ENCODE measurements at regions not wholly inside any gene's neighbourhood (a gene's known extent, or its start where the extent isn't known, plus 50 kb on each side); places are given as distances from the start of the nearest gene placed in this dataset.
"Not testable (repeated sequence)": the region's sequence is repeated elsewhere in the genome, so short reads cannot be mapped to it uniquely, and the experiment has no call there.

DNA sequence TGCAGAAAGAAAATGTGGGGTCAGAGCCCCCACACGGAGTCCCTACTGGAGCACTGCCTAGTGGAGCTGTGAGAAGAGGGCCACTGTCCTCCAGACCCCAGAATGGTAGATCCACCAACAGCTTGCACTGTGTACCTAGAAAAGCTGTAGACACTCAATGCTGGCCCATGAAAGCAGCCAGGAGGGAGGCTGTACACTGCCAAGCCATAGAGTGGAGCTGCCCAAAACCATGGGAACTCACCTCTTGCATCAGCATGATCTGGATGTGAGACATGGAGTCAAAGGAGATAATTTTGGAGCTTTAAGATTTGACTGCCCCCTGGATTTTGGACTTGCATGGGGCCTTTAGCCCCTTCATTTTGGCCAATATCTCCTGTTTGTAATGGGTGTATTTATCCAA lies 452.3 kb downstream of the MRPL39 start:
- DNase-seq (ENCODE audit: low read depth in 2 of 2) = not testable (repeated sequence)

- DNase-seq (ENCODE audit: low read depth in 2 of 2) = no peak
These were observed 458.3 kb downstream of the MRPL39 start for GRCh38 chr21:25149022-25149421.

- no peak for DNase-seq (ENCODE audit: low read depth in 2 of 2)
These were observed 467.9 kb downstream of the MRPL39 start for GRCh38 chr21:25139414-25139813.

DNA sequence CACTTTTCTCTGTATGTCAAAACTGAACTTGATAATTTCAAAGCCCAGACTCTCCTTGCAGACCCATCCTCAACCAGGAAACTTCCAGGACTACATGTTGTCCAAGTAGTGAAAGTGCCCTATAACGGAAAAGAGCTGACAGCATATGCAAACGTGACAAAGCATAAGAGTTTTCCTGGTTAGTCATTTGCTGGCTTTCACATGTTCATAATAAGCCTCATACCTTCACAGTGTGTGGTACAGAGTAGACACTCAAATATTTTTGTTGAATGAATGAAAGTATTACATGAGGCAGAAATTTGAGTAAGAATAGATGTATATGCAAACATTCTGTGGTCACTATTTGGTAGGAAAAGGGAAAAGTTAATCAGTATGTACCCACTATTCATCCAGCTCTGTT lies 473.3 kb downstream of the MRPL39 start:
- no peak for DNase-seq (ENCODE audit: low read depth in 2 of 2)

DNA sequence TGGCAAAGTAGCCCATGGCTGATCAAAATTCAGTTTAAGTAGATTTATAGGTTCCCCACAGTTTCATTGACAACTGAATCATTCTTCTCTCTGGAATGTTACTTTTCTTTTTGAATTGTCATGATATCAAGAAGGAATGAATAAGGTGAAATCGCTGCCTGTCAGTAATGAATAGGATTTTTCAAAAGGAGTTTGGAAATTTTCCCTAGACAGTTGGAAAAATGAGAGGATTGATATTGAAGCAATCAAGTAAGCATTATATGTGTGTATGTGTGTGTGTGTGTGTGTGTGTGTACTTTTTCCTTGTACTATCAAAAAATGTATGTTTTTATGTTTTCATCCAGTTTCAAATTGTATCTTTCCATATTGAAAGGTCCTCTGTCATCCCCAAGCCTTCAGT lies 479.5 kb downstream of the MRPL39 start:
- DNase-seq (ENCODE audit: low read depth in 2 of 2) = no peak

DNA sequence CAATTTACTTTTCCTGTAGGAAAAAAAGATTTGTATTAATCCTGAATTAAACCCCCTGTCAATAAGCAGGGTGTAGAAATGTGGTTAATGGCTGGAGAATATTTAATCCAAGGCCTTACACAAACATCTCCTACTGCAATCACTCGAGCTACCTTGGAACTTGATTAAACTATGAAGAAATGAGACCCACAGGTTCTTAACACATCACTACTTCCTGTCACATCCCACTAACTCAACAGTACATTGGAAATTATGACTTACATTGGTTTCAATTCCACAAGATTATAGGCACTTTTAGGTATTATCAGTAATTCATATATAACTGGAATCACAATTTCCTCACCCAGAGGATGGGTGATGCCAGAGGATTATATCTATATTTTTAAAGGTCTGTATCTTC lies 480.3 kb downstream of the MRPL39 start:
- no peak for DNase-seq (ENCODE audit: low read depth in 2 of 2)

GRCh38 chr21:25126564-25126963 lies 480.7 kb downstream of the MRPL39 start:
- DNase-seq (ENCODE audit: low read depth in 2 of 2) = no peak

GRCh38 chr21:25118648-25119047 lies 488.6 kb downstream of the MRPL39 start:
- DNase-seq (ENCODE audit: low read depth in 2 of 2) = no peak

- DNase-seq (ENCODE audit: low read depth in 2 of 2) = no peak
These were observed 492.3 kb downstream of the MRPL39 start for GRCh38 chr21:25115021-25115420.

DNA sequence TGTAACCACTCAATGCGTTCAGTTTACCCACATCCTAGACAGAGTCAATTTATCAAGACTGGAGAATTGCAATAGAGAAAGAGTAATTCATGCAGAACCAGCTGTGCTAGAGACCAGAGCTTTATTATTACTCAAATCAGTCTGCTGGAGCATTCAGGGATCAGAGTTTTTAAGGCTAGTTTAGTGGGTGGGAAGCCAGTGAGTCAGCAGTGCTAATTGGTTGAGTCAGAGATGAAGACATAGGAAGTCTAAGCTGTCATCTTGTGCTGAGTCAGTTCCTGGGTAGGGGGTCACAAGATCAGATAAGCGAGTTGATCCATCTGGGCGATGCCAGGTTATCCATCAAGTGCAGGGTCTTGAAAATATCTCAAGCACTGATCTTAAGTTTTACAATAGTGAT lies 499.6 kb downstream of the MRPL39 start:
- no peak for DNase-seq (ENCODE audit: low read depth in 2 of 2)

DNA sequence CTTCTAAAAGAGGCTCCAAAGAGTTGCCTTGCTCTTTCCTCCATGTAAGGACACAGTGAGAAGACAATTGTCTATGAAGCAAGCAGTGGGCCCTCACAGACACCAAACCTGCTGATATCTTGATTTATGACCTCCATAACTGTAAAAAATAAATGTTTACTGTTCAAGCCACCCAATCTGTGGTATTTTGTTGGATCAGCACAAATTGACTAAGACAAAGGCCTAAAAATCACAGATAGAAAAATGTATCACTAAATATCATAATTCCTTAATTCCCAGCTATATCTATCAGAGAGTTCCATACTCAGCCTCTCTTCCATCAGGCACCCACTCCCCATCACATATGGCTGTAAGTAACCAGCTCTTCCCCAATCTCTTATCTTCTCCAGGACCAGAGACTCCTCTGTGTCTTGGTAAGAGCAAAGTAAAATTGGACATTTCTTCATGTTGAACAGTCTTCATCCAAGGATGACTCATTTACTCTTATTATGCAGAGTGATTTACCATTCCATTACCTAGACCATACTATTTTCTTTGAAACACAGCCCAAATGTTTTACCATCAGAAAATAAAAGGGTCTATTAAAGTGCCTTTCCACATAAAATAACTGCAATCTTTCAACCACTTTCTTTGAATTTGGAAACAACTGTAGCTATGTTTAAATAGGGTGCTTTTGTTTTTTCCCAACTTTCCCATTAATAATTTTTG lies 503.6 kb downstream of the MRPL39 start:
- DNase-seq (ENCODE audit: low read depth in 2 of 2) = no peak

- no peak for DNase-seq (ENCODE audit: low read depth in 2 of 2)
These were observed 509.6 kb downstream of the MRPL39 start for GRCh38 chr21:25097648-25098047.

DNA sequence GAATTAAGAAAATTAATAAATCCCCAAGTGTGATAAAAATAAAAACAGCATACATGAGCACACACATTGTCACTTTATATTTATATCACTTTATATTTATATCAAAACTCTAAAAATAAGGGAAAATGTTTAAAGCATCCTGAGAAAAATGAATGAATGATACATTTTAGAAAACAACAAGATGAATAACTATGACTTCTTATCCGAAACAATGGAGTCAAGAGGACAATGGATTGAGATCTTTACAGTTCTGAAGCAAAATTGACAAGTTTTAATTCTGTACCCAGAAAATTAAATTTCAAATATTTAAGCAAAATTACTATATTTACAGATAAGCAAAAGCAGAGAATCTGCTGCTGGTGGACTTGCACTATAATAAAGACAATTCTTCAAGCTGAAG lies 512.6 kb downstream of the MRPL39 start:
- DNase-seq (ENCODE audit: low read depth in 2 of 2) = no peak

GRCh38 chr21:25092441-25093011 lies 514.8 kb downstream of the MRPL39 start:
- DNase-seq (ENCODE audit: low read depth in 2 of 2) = no peak

DNA sequence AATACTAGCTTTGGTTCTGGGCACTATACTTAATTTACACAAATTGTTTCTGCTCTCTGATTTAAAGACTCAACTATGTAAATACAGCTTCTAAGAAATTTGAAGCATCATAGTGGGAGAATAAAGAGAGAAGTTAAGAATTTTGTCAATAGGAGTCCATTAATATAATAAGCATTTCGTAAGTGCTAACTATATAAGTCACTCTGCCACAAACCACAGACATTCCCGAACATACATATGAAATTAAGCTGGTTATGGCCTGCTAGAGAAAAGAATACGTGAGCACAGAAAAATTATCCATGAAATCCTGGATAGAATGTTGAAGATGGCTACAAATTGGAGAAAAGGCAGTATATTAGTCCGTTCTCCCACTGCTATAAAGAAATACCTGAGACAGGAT lies 526.2 kb downstream of the MRPL39 start:
- no peak for DNase-seq (ENCODE audit: low read depth in 2 of 2)

DNA sequence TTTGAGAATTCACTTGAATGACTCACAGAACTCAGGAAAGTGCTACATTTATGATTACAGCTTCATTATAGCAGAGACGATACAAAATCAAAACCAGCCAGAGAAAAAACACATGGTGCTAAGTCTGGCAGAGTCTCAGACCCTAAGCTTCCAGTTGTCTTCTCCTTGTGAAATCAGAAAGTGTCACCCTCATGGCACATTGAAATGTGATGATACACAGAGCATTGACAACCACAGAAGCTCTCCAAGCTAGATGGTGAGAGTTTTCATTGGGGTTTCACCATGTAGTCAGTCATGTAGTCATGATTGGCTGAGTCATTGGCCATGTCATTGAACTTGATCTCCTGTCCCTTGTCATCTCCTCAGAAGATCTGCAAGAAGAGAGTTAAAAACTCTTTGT lies 526.6 kb downstream of the MRPL39 start:
- DNase-seq (ENCODE audit: low read depth in 2 of 2) = no peak

DNA sequence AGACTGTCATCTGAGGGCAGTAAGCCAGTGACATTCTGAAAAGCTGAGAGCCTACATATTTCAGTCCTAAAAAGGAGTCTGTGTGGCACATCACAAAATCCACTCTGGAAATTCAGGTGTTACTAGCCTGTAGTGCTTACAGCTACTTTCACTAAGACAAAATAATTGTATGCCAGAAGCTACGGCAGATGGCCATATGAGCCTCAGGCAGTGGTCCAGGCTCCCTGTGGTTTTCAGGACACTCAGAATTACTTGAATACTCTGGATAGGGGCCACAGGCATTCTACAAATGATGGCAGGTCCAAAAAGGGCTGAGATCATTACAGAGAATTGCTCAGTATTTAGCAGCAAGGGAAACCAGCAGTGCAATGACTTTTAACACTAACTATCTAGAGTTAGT lies 527.1 kb downstream of the MRPL39 start:
- DNase-seq (ENCODE audit: low read depth in 2 of 2) = no peak

- DNase-seq (ENCODE audit: low read depth in 2 of 2) = no peak
These were observed 528.2 kb downstream of the MRPL39 start for GRCh38 chr21:25079053-25079452.

DNA sequence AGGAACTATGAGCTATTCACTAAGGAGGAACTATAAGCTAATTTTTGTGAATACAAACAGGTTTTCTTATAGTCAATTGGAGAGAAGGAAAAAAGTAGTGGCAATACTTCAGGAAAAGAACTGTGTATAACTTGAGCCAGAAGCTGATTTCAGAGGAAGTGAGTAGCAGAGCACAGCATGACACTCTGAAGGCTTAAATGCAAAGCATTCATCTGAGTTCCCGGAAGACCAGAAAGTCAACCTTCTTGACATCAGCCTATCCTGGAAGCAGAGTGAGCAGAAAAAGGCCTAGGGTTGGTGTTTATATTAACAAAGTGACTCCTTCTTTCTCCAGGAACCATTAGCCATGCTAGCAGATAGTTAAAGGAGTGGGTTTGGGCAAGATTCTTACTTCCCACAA lies 545.2 kb downstream of the MRPL39 start:
- no peak for DNase-seq (ENCODE audit: low read depth in 2 of 2)

- DNase-seq (ENCODE audit: low read depth in 2 of 2) = no peak
These were observed 552.6 kb downstream of the MRPL39 start for GRCh38 chr21:25054689-25055088.

DNA sequence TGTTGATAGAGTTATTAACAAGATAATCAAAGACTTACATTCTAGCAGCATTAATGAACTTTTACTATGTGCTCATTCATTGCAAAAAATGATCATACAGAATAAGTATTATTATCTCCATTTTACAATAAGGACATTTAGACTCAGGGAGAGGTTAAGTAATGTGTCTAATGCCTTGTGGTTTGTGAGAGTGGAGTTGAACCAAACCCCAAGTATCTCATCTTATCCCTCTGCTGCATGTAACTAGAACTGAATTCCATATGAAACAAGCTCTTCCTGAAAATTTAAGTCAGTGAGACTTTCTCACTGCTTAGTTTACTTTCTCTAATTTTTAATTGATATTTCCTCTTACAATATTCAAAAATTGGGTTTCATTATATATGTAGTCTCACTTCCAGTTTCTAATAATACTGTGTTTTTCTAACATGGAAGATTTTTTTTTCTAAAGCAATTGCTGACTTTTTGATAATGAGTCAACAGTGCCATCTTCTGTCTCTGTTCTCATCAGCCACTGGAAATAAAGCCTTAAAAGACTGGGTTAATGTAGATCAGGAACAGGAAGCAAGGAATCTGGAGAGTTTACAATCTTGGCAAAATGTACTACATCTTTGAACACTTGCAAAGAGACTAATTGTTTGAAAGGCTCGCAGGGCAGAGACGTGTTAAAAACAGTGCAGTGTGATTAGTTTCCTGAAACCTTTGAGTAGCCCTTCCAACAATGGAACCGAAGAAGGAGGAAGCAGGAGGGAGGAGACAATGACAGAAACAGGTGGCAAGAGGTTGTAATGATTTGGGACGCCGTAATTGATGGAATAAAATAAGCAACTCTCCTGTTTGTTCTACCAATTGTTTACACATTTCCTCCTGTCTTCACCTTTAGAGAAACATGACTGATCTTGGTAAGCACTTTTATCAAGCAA lies 567.6 kb downstream of the MRPL39 start:
- no peak for DNase-seq (ENCODE audit: low read depth in 2 of 2)

- no peak for DNase-seq (ENCODE audit: low read depth in 2 of 2)
These were observed 570.5 kb downstream of the MRPL39 start for GRCh38 chr21:25036775-25037174.

DNA sequence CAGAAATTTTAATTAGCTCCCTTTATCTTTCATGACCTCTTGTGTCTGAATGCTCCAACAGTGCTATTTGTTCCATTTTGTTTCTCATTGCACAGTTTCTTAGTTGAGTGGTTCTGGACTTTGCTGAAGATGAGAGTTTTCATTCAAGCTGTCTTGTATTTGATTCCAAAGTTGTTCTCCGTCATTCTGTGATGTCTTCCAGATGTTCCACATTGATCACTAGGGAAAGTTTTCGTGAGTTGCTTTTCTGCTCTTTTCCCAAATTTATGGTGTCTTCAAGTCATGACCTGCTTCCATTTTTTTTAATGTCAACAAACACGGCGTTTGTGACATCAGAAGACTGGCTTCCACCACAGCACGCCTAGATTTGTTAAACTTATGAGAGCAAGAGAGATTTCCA lies 575.5 kb downstream of the MRPL39 start:
- no peak for DNase-seq (ENCODE audit: low read depth in 2 of 2)
